K562 (cell line): ENCODE measurements at regions not wholly inside any gene's neighbourhood (a gene's known extent, or its start where the extent isn't known, plus 50 kb on each side); places are given as distances from the start of the nearest gene placed in this dataset.

Experiments used
- E2F1 ChIP-seq: sonication (generic); formaldehyde crosslinking; IDR thresholded peaks from 2 replicates; pipeline ENCODE4 v1.8.1; 2023; ENCODE audit warnings: mild to moderate bottlenecking, missing genetic modification reagents, moderate library complexity
- FOXA1 ChIP-seq: fragments of 450-650 bp; IDR thresholded peaks from 2 replicates; pipeline ENCODE4 v1.6.1; 2016; ENCODE audit warnings: mild to moderate bottlenecking, borderline replicate concordance
- KAT7 ChIP-seq: sonication (generic); formaldehyde crosslinking; IDR thresholded peaks from 2 replicates; pipeline ENCODE4 v1.8.0; 2022; ENCODE audit warnings: missing genetic modification reagents, mild to moderate bottlenecking, borderline replicate concordance
- MAFK ChIP-seq: IDR thresholded peaks from 2 replicates; pipeline ENCODE4 v1.6.1; 2011; ENCODE audit warnings: low read length, improper control_type of control experiment
- MED1 ChIP-seq: sonication (generic); formaldehyde crosslinking; IDR thresholded peaks from 2 replicates; pipeline ENCODE4 v1.8.1; 2023; ENCODE audit warnings: missing genetic modification reagents, borderline replicate concordance
- NFIX ChIP-seq: fragments of 250-450 bp; sonication (Bioruptor Pico); IDR thresholded peaks from 2 replicates; pipeline ENCODE4 v1.4.0; 2020; ENCODE audit warnings: low read depth, mild to moderate bottlenecking, moderate library complexity
- NR2C1 ChIP-seq, 2 experiments: fragments of 450-650 bp; IDR thresholded peaks; 2 replicates each; pipeline ENCODE4 v1.6.1; 2017; ENCODE audit warnings: mild to moderate bottlenecking in 2 of 2, antibody characterized with exemption in 1 of 2, inconsistent platforms in 1 of 2, missing compliant biosample characterization in 1 of 2, missing genetic modification characterization in 1 of 2
- PHF8 ChIP-seq: fragments of 200-600 bp; sonication (generic); IDR thresholded peaks from 2 replicates; pipeline ENCODE4 v1.6.1; 2012; ENCODE audit warnings: mixed run types, mild to moderate bottlenecking, inconsistent platforms, low read length, moderate library complexity, borderline replicate concordance
- POLR2A ChIP-seq: fragments of 450-650 bp; conservative IDR thresholded peaks from 2 replicates; pipeline ENCODE4 v1.6.1; 2016
- SMAD3 ChIP-seq: fragments of 450-650 bp; formaldehyde crosslinking; conservative IDR thresholded peaks from 2 replicates; pipeline ENCODE4 v1.4.0; 2020; ENCODE audit warnings: mild to moderate bottlenecking
- YBX1 ChIP-seq: fragments of 450-650 bp; IDR thresholded peaks from 2 replicates; pipeline ENCODE4 v1.7.1; 2016; ENCODE audit warnings: mild to moderate bottlenecking
- ZBTB5 ChIP-seq: fragments of 450-650 bp; IDR thresholded peaks from 2 replicates; pipeline ENCODE4 v1.6.1; 2017; ENCODE audit warnings: antibody characterized with exemption
- ZNF24 ChIP-seq: fragments of 450-650 bp; IDR thresholded peaks from 2 replicates; pipeline ENCODE4 v1.6.1; 2016
- TF ChIP-seq, protein P1 (sequence below), 3 experiments: IDR thresholded peaks in 2 of 3; conservative IDR thresholded peaks in 1 of 3; 2 replicates each; pipeline ENCODE4 v1.5.1; 2011 to 2012; ENCODE audit warnings: low read length in 3 of 3, mild to moderate bottlenecking in 3 of 3, control low read depth in 2 of 3, improper control_type of control experiment in 1 of 3, inconsistent platforms in 1 of 3, low read depth in 1 of 3, mixed read lengths in 1 of 3, moderate library complexity in 1 of 3; ENCODE audit not compliant: insufficient read depth in 2 of 3

- TF ChIP-seq E2F1 (CRISPR knock-in tag) (no peak), PHF8 (no peak), YBX1 (no peak), MED1 (CRISPR knock-in tag) (no peak), ZBTB5 (no peak), SMAD3 (CRISPR knock-in tag) (no peak), NR2C1 (IDR thresholded peaks at IDR 0.05) (no peak), NR2C1 (tag; IDR thresholded peaks at IDR 0.05) (no peak), KAT7 (CRISPR knock-in tag) (no peak), ZNF24 (no peak), MAFK (no peak), POLR2A (no peak), NFIX (CRISPR knock-in tag) (no peak), FOXA1 (no peak)
- TF ChIP-seq, protein P1, sequence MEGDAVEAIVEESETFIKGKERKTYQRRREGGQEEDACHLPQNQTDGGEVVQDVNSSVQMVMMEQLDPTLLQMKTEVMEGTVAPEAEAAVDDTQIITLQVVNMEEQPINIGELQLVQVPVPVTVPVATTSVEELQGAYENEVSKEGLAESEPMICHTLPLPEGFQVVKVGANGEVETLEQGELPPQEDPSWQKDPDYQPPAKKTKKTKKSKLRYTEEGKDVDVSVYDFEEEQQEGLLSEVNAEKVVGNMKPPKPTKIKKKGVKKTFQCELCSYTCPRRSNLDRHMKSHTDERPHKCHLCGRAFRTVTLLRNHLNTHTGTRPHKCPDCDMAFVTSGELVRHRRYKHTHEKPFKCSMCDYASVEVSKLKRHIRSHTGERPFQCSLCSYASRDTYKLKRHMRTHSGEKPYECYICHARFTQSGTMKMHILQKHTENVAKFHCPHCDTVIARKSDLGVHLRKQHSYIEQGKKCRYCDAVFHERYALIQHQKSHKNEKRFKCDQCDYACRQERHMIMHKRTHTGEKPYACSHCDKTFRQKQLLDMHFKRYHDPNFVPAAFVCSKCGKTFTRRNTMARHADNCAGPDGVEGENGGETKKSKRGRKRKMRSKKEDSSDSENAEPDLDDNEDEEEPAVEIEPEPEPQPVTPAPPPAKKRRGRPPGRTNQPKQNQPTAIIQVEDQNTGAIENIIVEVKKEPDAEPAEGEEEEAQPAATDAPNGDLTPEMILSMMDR (IDR thresholded peaks at IDR 0.05 in 2 of 3, conservative IDR thresholded peaks at IDR 0.05 in 1 of 3; ENCODE audit: insufficient read depth in 2 of 3, low read depth in 1 of 3, low read length in 3 of 3): no peak
Observed at GRCh38 chr1:37146071-37146470, 111.8 kb upstream of the GRIK3 start.
